GM19468 (cell line): ENCODE measurements at regions not wholly inside any gene's neighbourhood (a gene's known extent, or its start where the extent isn't known, plus 50 kb on each side); places are given as distances from the start of the nearest gene placed in this dataset.
"Not testable (repeated sequence)": the region's sequence is repeated elsewhere in the genome, so short reads cannot be mapped to it uniquely, and the experiment has no call there.

Source experiments
- ATAC-seq: cut with Tn5 transposase; IDR thresholded peaks from one replicate; pipeline ENCODE4 v1.9.1; 2021; ENCODE audit warnings: mild to moderate bottlenecking, moderate library complexity, moderate number of reproducible peaks; ENCODE audit not compliant: unreplicated experiment; ENCODE audit errors: extremely low read depth

DNA sequence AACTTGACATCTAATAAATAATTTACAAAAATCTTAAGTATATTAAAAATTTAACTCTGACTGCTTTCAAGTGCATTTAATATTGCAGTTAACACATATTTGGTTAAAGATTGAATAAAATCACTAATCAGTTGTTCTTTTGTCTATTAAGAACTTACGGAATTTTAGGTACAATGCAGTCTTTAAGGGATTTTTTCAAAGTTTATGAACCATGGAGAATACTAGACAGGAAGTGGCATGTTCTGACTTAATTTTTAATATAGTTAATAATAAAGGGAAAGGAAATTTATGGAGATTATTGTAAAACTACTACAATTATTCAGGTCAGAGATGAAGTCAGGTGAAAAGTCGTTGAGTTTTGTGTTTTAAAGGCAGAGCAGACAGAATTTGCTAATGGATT is 240.9 kb downstream of the CALCRL start:
- ATAC-seq, result no peak

DNA sequence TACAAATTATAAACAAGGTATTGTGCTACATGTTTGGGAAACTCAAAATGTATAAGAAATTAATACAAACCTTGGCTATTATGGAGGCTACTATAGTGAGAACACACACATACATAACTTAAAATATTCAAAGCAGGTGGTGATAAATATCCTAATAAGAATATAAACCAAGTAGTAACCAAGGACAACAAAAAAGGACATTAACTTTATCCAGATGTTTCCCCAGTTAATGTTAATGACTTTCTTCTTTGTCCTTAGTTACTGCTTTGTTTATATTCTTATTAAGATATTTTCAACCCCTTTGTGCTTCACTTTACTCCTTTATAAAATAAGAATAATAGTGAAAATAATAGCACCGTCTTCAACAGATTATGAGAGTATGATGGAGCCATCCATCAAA is 241.6 kb downstream of the CALCRL start:
- no peak for ATAC-seq

- ATAC-seq, result no peak
Measured at GRCh38 chr2:187206071-187206470, 242.0 kb downstream of the CALCRL start.

DNA sequence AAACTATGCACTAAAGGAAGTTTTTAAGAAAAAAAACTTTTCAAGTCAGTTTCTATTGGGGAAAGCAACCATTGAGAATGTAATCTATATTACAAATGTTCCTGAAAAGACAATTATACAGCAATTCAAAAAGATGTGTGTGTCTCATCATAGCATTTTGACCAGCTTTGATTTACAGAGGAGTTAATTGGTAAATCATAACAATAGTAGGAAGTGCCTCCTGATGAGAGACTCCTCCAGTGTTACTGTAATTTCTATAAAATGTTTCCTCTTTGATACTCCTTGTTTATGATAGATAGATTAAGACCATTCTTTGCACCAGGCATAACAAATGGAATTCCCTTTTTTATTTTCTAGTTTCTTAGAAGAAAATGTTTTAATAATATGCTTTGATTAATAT is 249.9 kb downstream of the CALCRL start:
- ATAC-seq, result no peak

DNA sequence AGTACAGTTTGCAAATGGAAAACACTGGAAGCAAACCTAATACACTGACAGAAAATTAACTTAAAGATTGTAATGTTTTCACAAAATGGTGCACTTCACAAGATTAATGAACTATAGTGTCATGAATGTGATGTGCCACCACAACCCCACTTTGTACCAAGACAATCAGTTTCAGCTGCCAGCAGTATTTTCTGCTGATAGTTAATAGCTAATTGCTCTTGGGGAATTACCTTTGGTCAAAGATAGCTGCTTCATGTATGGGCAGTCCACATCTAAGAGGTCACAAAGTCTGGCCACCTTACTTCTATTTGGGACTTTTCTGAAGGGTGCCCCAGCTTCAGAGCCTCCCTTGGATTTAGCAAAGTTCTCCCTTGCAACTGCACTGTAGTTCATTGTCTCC is 254.0 kb downstream of the CALCRL start:
- no peak for ATAC-seq

- no peak for ATAC-seq
Measured at GRCh38 chr2:187188783-187189631, 259.0 kb downstream of the CALCRL start.

GRCh38 chr2:187187519-187187918 is 260.5 kb downstream of the CALCRL start:
- ATAC-seq, result no peak

DNA sequence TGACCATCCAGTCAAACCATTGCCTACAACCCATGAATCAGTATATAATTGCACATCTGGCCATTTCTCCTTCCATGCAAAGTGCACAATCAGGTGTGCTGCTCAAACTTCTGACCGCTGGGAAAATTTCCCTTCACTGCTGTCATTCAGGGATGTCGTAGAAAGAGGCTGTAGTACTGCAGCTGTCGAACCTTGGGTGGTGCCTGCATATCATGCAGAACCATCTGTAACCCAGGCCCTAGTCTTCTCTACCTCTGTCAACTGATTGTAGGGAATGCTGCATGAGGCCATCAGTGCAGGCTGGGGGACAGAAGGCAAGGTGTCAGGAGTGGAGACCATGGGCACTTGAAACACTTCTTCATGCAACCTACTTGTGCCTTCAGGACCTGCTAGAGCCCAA is 267.5 kb downstream of the CALCRL start:
- no peak for ATAC-seq

GRCh38 chr2:187178876-187179275 is 269.2 kb downstream of the CALCRL start:
- not testable (repeated sequence) for ATAC-seq

DNA sequence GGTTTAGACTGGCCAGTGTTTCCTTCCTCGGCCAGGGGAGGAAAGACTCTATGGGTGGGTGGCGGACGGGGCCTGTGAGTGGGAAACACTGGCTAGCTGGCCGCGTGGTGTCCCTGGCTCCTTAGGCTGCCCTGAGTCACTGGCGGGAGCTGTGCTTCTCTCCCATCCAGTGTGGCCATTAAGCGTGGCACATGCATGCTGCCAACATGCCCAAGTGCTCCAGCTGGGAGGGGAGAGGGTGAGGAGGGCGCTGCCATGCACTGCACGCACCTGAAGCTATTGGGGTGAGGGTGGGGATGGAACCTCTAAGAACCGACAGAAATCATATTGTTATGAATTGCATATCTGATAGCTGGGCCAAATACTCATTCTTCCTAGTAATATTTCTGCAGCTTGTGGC is 270.8 kb downstream of the CALCRL start:
- no peak for ATAC-seq

DNA sequence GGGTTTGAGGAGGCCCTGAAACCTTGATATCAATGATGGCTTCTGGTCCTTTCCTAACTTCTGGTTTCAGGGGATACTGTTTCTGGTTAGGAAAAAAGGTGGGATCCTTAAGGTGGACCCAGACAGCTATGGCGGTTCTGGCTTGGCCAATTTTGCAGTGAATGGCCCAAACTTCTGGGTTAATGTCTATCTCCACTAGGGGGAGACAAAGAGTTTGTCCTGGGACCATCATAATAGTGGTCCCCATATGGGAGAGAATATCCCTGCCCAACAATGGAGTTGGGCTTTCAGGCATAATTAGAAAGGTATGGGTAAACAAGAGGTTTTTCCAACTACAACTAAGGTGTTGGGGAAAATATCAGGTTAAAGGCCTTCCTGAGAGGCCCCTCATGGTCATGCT is 273.5 kb downstream of the CALCRL start:
- ATAC-seq, result no peak

GRCh38 chr2:187171318-187171717 is 276.7 kb downstream of the CALCRL start:
- ATAC-seq, result peak; percentile 9

DNA sequence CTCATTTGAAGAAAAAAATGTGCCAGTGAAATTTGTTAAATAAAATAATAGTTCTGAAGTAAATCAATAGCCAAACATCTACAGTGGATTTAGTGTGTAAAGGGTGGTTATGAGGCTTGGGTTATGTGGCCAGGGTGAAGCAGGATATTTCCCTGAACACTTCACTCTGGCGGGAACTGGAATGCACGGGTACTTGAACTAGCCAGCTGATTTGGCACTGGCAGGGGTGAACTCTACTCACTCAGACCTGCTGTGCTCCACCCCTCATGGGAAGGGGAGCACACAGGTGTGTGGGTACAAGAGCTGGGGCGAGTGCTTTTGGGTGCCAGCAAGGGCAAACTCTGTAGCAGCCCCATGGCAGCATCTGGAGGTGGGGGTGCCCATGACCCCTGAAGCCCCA is 278.2 kb downstream of the CALCRL start:
- ATAC-seq, result no peak

GRCh38 chr2:187168720-187169713 is 279.0 kb downstream of the CALCRL start:
- peak; percentile 55 for ATAC-seq

- ATAC-seq, result no peak
Measured at GRCh38 chr2:187167491-187167890, 280.6 kb downstream of the CALCRL start.

- no peak for ATAC-seq
Measured at GRCh38 chr2:187165936-187166610, 282.0 kb downstream of the CALCRL start.

- no peak for ATAC-seq
Measured at GRCh38 chr2:187158452-187158851, 289.6 kb downstream of the CALCRL start.

GRCh38 chr2:187157046-187157445 is 291.0 kb downstream of the CALCRL start:
- no peak for ATAC-seq

DNA sequence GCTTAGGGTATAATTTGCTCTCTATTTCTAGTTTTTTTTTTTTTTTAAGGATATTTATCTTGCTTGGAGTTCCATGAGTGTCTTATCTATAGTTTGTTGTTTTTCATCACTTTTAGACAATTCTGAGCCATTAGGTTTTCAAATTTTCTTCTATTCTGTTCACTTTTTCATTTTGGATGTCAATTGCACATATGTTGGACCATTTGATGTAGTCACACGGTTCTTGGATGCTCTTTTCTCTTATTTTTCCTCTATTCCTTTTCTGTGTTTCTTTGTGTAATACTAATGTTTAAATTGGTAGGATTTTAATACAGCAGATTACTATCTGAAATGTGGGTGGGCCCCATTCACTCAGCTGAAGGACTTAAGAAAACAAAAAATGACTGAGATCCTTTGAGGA is 292.6 kb downstream of the CALCRL start:
- no peak for ATAC-seq

DNA sequence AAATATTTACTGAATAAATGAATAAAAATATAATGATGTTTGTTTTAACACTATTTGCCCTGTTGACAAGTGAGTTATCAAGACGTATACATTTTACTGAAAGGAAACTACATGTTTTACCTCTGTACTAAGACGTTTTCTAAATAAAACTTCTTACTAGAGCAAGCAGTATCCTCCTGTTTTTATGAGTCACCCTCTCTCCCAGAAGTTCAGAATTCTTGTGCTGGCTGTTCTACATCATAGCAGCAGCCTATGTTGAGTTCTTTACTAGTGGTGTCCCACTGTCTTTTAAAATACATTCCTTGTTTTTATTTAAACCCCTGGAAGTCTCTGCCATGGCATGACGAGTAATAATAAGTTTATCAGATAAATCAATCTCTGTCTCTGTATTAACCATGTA is 297.4 kb downstream of the CALCRL start:
- no peak for ATAC-seq
